Lower leg skin (tissue), 4 donors: ENCODE measurements at regions not wholly inside any gene's neighbourhood (a gene's known extent, or its start where the extent isn't known, plus 50 kb on each side); places are given as distances from the start of the nearest gene placed in this dataset.

Source experiments
- DNase-seq, 2 donors: peaks; one replicate each; pipeline ENCODE4 v3.0.0-alpha.2; 2019; ENCODE audit warnings: low spot score in 2 of 2
- H3K4me3 ChIP-seq: fragments of 200-600 bp; sonication (generic); 2 replicates; pipeline ENCODE4 v1.5.1; 2017; ENCODE audit warnings: mild to moderate bottlenecking, low read depth; ENCODE audit not compliant: poor library complexity, severe bottlenecking
- POLR2A ChIP-seq, 2 donors: fragments of 450-650 bp; IDR thresholded peaks; one replicate each; pipeline ENCODE4 v1.6.1; 2016 to 2017; ENCODE audit warnings: antibody characterized with exemption in 2 of 2, mild to moderate bottlenecking in 1 of 2, moderate library complexity in 1 of 2
- WGBS, 2 donors: methylation state at CpG; one replicate each; pipeline ENCODE4 v1.1.5; 2018; 5-methylcytosine and 5-hydroxymethylcytosine counted together
- intact Hi-C: fragments of 100-400 bp; cut with DNase I; formaldehyde crosslinking; loops from one replicate; pipeline ENCODE4 v1.15.0; 2023; ENCODE audit warnings: low total_unique reads
- TF ChIP-seq, protein P1 (sequence below), 3 donors: fragments of 450-650 bp; IDR thresholded peaks; one replicate each; pipeline ENCODE4 v1.5.1; 2016; ENCODE audit warnings: antibody characterized with exemption in 3 of 3, mild to moderate bottlenecking in 3 of 3, moderate library complexity in 2 of 3

DNA sequence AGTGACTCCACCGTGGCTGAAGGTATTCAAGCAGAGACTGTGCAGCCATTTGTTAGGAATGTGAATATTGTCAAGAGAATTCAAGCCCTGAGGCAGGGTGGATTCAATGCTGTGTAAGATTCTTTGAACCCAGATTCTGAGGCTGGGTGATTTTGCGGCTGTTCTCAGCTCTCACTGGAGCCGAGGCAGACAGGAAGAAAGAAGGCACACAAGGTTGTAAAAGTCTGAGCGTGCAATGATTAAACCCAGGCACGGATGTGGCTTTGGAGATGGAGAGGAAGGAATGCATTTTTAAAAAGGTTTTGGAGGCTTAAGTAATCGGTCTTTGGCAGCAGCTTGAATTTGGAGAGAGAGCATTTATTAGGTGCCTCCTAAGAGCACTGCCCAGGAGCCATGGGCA lies 187.9 kb downstream of the KATNAL1 start:
- no peak for DNase-seq
- TF ChIP-seq, protein P1, sequence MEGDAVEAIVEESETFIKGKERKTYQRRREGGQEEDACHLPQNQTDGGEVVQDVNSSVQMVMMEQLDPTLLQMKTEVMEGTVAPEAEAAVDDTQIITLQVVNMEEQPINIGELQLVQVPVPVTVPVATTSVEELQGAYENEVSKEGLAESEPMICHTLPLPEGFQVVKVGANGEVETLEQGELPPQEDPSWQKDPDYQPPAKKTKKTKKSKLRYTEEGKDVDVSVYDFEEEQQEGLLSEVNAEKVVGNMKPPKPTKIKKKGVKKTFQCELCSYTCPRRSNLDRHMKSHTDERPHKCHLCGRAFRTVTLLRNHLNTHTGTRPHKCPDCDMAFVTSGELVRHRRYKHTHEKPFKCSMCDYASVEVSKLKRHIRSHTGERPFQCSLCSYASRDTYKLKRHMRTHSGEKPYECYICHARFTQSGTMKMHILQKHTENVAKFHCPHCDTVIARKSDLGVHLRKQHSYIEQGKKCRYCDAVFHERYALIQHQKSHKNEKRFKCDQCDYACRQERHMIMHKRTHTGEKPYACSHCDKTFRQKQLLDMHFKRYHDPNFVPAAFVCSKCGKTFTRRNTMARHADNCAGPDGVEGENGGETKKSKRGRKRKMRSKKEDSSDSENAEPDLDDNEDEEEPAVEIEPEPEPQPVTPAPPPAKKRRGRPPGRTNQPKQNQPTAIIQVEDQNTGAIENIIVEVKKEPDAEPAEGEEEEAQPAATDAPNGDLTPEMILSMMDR (IDR thresholded peaks at IDR 0.05): no peak
- no peak for TF ChIP-seq POLR2A (IDR thresholded peaks at IDR 0.05)
- intact Hi-C loops: loop anchor here (5.0 to 10.0 kb wide), 2 partner anchors 355 to 612 kb away; no protein-coding TSS in a partner anchor
- no peak overlapping the region for H3K4me3 ChIP-seq
- 8 to 12% methylated on average over 6 of the region's 6 CpGs for whole genome bisulfite sequencing, 2 donors

- H3K4me3 ChIP-seq: no peak overlapping the region
- no peak for TF ChIP-seq POLR2A (IDR thresholded peaks at IDR 0.05)
- TF ChIP-seq, protein P1 (IDR thresholded peaks at IDR 0.05): no peak
- 76 to 83% methylated on average over 6 of the region's 6 CpGs for whole genome bisulfite sequencing, 2 donors
- intact Hi-C loops: loop anchor here (5.0 to 10.0 kb wide), 2 partner anchors 352 to 609 kb away; no protein-coding TSS in a partner anchor
- no peak for DNase-seq
Observed at GRCh38 chr13:30116379-30116778, 191.0 kb downstream of the KATNAL1 start.

- no peak for DNase-seq
- WGBS, 2 donors: 12 to 13% methylated on average over 9 of the region's 9 CpGs
- TF ChIP-seq, protein P1 (IDR thresholded peaks at IDR 0.05): no peak
- no peak for TF ChIP-seq POLR2A (IDR thresholded peaks at IDR 0.05)
Observed at GRCh38 chr13:30115257-30115600, 192.1 kb downstream of the KATNAL1 start.

GRCh38 chr13:30114571-30115256 lies 192.6 kb downstream of the KATNAL1 start:
- 0 to 1% methylated on average over 35 to 39 of the region's 67 CpGs for WGBS, 2 donors
- TF ChIP-seq, protein P1 (IDR thresholded peaks at IDR 0.05): peak in 1 of 3 donors; percentile 75
- no peak for TF ChIP-seq POLR2A (IDR thresholded peaks at IDR 0.05)
- intact Hi-C loops: loop anchor here (5.0 to 10.0 kb wide), 3 partner anchors 267 to 607 kb away; no protein-coding TSS in a partner anchor
- H3K4me3 ChIP-seq: peak overlapping the region; percentile 40
- DNase-seq: peak; percentile 88 to 98

More at GRCh38 chr13:30115257-30115600, 192.1 kb downstream of the KATNAL1 start:
- H3K4me3 ChIP-seq: no peak overlapping the region
- intact Hi-C loops: loop anchor here (5.0 to 10.0 kb wide), 2 partner anchors 350 to 608 kb away; no protein-coding TSS in a partner anchor

GRCh38 chr13:30113983-30114570 lies 193.3 kb downstream of the KATNAL1 start:
- intact Hi-C loops: loop anchor here (5.0 to 10.0 kb wide), 2 partner anchors 267 to 349 kb away; no protein-coding TSS in a partner anchor
- TF ChIP-seq, protein P1 (IDR thresholded peaks at IDR 0.05): no peak
- no peak for TF ChIP-seq POLR2A (IDR thresholded peaks at IDR 0.05)
- 33 to 47% methylated on average over 15 of the region's 15 CpGs for WGBS, 2 donors
- no peak for DNase-seq
- peak overlapping the region; percentile 40 for H3K4me3 ChIP-seq
